NB4 (cell line): ENCODE measurements at regions not wholly inside any gene's neighbourhood (a gene's known extent, or its start where the extent isn't known, plus 50 kb on each side); places are given as distances from the start of the nearest gene placed in this dataset.

ENCODE experiments used
- DNase-seq: peaks from one replicate; pipeline ENCODE4 v3.0.0; 2010; ENCODE audit warnings: low read depth
- H3K4me3 ChIP-seq: one replicate; pipeline ENCODE4 v1.5.1; 2011; ENCODE audit warnings: mild to moderate bottlenecking, low read depth, low read length, moderate library complexity
- CTCF ChIP-seq: IDR thresholded peaks from one replicate; pipeline ENCODE4 v1.5.1; 2012; ENCODE audit warnings: low read depth, low read length
- MAX ChIP-seq: IDR thresholded peaks from 2 replicates; pipeline ENCODE4 v1.6.1; 2011; ENCODE audit warnings: low read depth, low read length
- MYC ChIP-seq: IDR thresholded peaks from 2 replicates; pipeline ENCODE4 v1.6.1; 2011; ENCODE audit warnings: low read depth, low read length
- POLR2A ChIP-seq: IDR thresholded peaks from 2 replicates; pipeline ENCODE4 v1.6.1; 2011; ENCODE audit warnings: mild to moderate bottlenecking; ENCODE audit not compliant: insufficient read length; ENCODE audit errors: extremely low read depth

- DNase-seq = no peak
- no peak for TF ChIP-seq MAX
- no peak for TF ChIP-seq CTCF
- no peak for TF ChIP-seq MYC
- no peak for TF ChIP-seq POLR2A
- no peak overlapping the region for H3K4me3 ChIP-seq
Measured at GRCh38 chr3:145581694-145582093, 579.3 kb downstream of the PLOD2 start.

- no peak for TF ChIP-seq POLR2A
- TF ChIP-seq MAX = no peak
- DNase-seq = no peak
- H3K4me3 ChIP-seq = no peak overlapping the region
Measured at GRCh38 chr3:145604851-145605250, 556.1 kb downstream of the PLOD2 start.

GRCh38 chr3:145620002-145620401 is 541.0 kb downstream of the PLOD2 start:
- peak; percentile 0 for DNase-seq
- H3K4me3 ChIP-seq = no peak overlapping the region
- TF ChIP-seq MYC (no peak), POLR2A (no peak), CTCF (no peak), MAX (peak; percentile 10; the same call in 1 of the 2 replicates)

GRCh38 chr3:145620486-145620885 is 540.5 kb downstream of the PLOD2 start:
- TF ChIP-seq POLR2A (no peak), CTCF (no peak), MAX (no peak), MYC (no peak)
- no peak overlapping the region for H3K4me3 ChIP-seq
- DNase-seq = no peak

- H3K4me3 ChIP-seq = no peak overlapping the region
- TF ChIP-seq MAX = no peak
- DNase-seq = no peak
Measured at GRCh38 chr3:145623349-145623748, 537.6 kb downstream of the PLOD2 start.

- H3K4me3 ChIP-seq = no peak overlapping the region
- TF ChIP-seq MYC = no peak
- no peak for TF ChIP-seq CTCF
- no peak for TF ChIP-seq MAX
- TF ChIP-seq POLR2A = no peak
- DNase-seq = no peak
Measured at GRCh38 chr3:145628211-145628610, 532.8 kb downstream of the PLOD2 start.

- TF ChIP-seq MYC (no peak), MAX (no peak), POLR2A (no peak), CTCF (no peak)
- no peak for DNase-seq
- no peak overlapping the region for H3K4me3 ChIP-seq
Measured at GRCh38 chr3:145637105-145637504, 523.9 kb downstream of the PLOD2 start.
